Body of pancreas (tissue), 4 donors: ENCODE measurements at regions not wholly inside any gene's neighbourhood (a gene's known extent, or its start where the extent isn't known, plus 50 kb on each side); places are given as distances from the start of the nearest gene placed in this dataset.
"Not testable (repeated sequence)": the region's sequence is repeated elsewhere in the genome, so short reads cannot be mapped to it uniquely, and the experiment has no call there.

ENCODE experiments used
- ATAC-seq: fragments of 150-250 bp; one replicate; pipeline ENCODE4 v1.9.1; 2016
- DNase-seq, 4 donors: peaks; one replicate each; pipeline ENCODE4 v3.0.0-alpha.2; 2019
- H3K27ac ChIP-seq, 4 donors: fragments of 200-600 bp; sonication (generic); 1 replicate in 3 of 4; 2 replicates in 1 of 4; pipeline versions ENCODE4 v1.5.1 to v1.6.1; 2016 to 2019; ENCODE audit warnings: mild to moderate bottlenecking in 1 of 4, mixed read lengths in 1 of 4, moderate library complexity in 1 of 4
- H3K27me3 ChIP-seq, 2 donors: fragments of 200-600 bp; sonication (generic); one replicate each; pipeline ENCODE4 v1.6.0; 2016; ENCODE audit warnings: mild to moderate bottlenecking in 1 of 2
- H3K36me3 ChIP-seq, 2 donors: fragments of 200-600 bp; sonication (generic); replicated peaks in 1 of 2; 2 replicates each; pipeline ENCODE4 v1.5.1; 2016; ENCODE audit warnings: low read depth in 2 of 2; ENCODE audit not compliant: insufficient read depth in 1 of 2
- H3K4me1 ChIP-seq: fragments of 200-600 bp; sonication (generic); one replicate; pipeline ENCODE4 v1.6.0; 2016
- H3K4me3 ChIP-seq, 2 donors: fragments of 200-600 bp; sonication (generic); 1 replicate in 1 of 2; 2 replicates in 1 of 2; pipeline ENCODE4 v1.5.1; 2016 to 2019
- H3K9me3 ChIP-seq, 3 donors: fragments of 200-600 bp; sonication (generic); 1 replicate in 2 of 3; 2 replicates in 1 of 3; pipeline ENCODE4 v1.5.1; 2016
- POLR2A ChIP-seq, 3 donors: fragments of 450-650 bp; IDR thresholded peaks; one replicate each; pipeline ENCODE4 v1.6.1; 2016; ENCODE audit warnings: antibody characterized with exemption in 3 of 3, mild to moderate bottlenecking in 2 of 3
- WGBS, 2 donors: methylation state at CpG; one replicate each; pipeline ENCODE4 v1.1.5; 2017; 5-methylcytosine and 5-hydroxymethylcytosine counted together
- intact Hi-C: fragments of 100-400 bp; cut with DNase I; formaldehyde crosslinking; loops from one replicate; pipeline ENCODE4 v1.15.1; 2023
- TF ChIP-seq, protein P1 (sequence below), 7 experiments: fragments of 450-650 bp in 4 of 7; fragments of 200-600 bp in 3 of 7; sonication (generic) in 3 of 7; IDR thresholded peaks; one replicate each; pipeline ENCODE4 v1.5.1; 2016 to 2019; ENCODE audit warnings: antibody characterized with exemption in 7 of 7

DNA sequence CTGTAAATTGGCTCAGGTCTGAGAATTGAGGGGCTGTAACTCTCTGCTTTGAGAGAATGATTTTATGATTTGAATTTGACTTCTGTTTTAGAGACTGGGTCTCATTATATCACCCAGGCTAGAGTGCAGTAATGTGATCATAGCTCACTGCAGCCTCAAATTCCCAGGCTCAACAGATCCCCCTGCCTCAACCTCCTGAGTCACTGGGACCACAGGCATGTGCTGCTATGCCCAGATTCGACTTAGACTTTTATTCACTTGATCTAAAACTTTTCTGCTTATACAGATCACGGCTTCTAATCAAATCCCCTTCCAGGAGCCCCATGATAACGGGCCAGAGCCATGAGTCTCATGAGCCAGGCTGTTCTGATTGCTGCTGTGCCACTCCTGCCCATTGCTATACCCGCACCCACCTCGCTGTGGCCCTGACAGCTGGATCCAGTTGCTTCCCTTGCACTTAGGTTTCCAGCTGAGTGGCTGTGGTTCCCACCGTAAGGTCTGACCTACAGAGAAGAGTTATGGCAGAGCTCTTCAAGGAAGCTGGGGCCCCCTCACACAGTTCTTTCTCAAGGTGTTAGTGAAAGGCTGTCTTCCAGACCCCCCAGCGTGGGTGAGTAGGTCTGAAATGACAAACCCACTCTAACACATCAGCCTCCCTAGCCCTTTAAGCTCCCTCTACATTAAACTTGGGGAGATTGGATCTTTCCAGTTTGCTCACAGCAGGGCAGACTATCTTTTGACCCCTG lies 251.2 kb upstream of the SGCG start:
- 56 to 64% methylated on average over 7 of the region's 7 CpGs for WGBS, 2 donors
- intact Hi-C loops, result no loop called here

DNA sequence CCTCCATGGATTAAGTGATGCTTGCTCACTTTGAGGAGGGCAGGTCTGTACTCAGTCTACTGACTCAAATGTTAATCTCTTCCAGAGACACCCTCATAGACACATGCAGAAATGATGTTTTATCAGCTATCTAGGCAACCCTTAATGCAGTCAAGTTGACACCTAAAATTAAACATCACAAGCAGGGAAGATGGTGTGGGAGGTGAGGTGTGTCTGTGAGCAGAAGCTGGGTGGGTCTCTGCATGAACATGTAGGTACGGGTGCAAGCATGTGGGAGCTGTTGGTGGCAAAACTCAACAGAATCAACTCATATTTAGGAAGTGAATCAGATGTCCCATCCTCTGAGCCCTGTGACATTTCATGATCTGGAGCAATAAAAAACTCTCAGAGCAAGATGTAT lies 249.2 kb upstream of the SGCG start:
- no peak overlapping the region for H3K27ac ChIP-seq
- WGBS, 2 donors, result 43 to 73% methylated on average over 1 of the region's 1 CpG
- intact Hi-C loops, result no loop called here

More for the DNA sequence above, 251.2 kb upstream of the SGCG start:
- Histone ChIP-seq H3K4me1 (no peaks in the 10 kb centered on the region), H3K36me3 (no peaks in the 10 kb centered on the region), H3K4me3 (no peak overlapping the region), H3K9me3 (no peaks in the 10 kb centered on the region), H3K27me3 (no peaks in the 10 kb centered on the region), H3K27ac (no peak overlapping the region)
- DNase-seq (no peak), ATAC-seq (no peak)
- no peak for TF ChIP-seq POLR2A (IDR thresholded peaks at IDR 0.05)
- TF ChIP-seq, protein P1, sequence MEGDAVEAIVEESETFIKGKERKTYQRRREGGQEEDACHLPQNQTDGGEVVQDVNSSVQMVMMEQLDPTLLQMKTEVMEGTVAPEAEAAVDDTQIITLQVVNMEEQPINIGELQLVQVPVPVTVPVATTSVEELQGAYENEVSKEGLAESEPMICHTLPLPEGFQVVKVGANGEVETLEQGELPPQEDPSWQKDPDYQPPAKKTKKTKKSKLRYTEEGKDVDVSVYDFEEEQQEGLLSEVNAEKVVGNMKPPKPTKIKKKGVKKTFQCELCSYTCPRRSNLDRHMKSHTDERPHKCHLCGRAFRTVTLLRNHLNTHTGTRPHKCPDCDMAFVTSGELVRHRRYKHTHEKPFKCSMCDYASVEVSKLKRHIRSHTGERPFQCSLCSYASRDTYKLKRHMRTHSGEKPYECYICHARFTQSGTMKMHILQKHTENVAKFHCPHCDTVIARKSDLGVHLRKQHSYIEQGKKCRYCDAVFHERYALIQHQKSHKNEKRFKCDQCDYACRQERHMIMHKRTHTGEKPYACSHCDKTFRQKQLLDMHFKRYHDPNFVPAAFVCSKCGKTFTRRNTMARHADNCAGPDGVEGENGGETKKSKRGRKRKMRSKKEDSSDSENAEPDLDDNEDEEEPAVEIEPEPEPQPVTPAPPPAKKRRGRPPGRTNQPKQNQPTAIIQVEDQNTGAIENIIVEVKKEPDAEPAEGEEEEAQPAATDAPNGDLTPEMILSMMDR (IDR thresholded peaks at IDR 0.05), result no peak

DNA sequence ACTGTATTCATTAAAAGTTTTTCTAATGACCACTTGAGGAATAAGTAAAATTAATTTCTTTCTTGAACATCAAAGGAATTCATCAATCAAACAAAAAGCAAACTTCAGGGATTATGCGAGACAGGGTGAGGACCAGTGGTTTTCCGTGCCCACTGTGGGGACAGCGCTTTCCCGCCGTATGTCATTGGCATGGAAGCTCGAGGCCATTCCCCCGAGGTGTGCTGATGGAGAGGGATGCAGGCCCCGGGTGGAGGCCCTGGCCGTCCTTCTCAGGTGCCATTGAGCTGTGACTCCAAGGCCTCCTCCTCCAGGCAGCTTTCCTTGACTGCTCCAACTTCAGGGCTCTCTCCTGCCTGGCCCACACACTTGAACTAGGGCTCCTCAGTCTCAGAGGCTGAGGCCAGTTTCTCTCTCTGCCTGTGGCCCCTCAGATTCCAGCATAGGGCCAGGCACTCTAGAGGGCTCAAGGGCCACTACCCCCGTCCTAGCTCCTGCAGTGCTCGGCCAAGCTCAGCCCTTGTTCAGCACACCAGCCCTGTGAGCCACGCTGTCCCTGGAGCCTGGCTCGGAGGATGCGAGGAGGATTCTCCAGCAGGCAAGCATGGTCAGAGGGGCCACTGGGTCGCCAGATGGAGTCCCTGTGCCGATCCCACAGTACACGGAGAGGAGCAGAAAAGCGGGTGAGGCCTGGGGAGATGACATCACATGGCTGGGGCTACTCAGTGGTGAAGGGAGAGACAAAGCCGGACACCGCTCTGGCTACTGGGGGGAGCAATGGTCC lies 248.0 kb upstream of the SGCG start:
- H3K27me3 ChIP-seq, H3K9me3 ChIP-seq, H3K27ac ChIP-seq, DNase-seq, intact Hi-C loops, H3K4me1 ChIP-seq, H3K4me3 ChIP-seq, ATAC-seq, H3K36me3 ChIP-seq: not testable (repeated sequence)
- 80 to 81% methylated on average over 18 to 20 of the region's 20 CpGs for whole genome bisulfite sequencing, 2 donors

More for the DNA sequence above, 249.2 kb upstream of the SGCG start:
- H3K36me3 ChIP-seq, result no peaks in the 10 kb centered on the region
- DNase-seq (no peak), ATAC-seq (no peak)
- no peak overlapping the region for H3K4me3 ChIP-seq
- H3K27me3 ChIP-seq, result no peaks in the 10 kb centered on the region
- no peaks in the 10 kb centered on the region for H3K4me1 ChIP-seq
- no peaks in the 10 kb centered on the region for H3K9me3 ChIP-seq
- no peak for TF ChIP-seq POLR2A (IDR thresholded peaks at IDR 0.05)
- TF ChIP-seq, protein P1 (IDR thresholded peaks at IDR 0.05), result no peak

DNA sequence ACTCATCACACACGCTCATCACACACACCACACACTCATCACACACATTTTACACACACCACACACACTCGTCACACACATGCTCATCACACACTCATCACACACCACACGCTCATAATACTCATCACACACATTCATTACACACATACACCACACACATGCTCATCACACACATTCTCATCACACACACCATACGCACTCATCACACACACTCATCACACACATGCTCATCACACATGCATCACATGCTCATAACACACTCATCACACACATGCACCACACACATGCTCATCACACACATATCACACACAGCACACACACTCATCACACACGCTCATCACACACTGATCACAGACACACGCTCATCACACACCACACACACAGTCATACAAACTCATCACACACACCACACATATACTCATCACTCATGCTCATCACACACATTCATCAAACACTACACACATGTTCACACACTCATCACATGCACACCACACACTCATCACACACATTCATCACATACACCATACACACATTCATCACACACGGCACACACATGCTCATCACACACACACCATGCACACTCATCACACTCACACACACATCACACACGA lies 247.1 kb upstream of the SGCG start:
- ATAC-seq (no peak), DNase-seq (no peak)
- Histone ChIP-seq H3K4me3 (no peak overlapping the region), H3K9me3 (no peaks in the 10 kb centered on the region), H3K36me3 (no peaks in the 10 kb centered on the region), H3K27me3 (no peaks in the 10 kb centered on the region), H3K27ac (no peak overlapping the region), H3K4me1 (no peaks in the 10 kb centered on the region)
- TF ChIP-seq POLR2A (IDR thresholded peaks at IDR 0.05), result no peak
- TF ChIP-seq, protein P1 (IDR thresholded peaks at IDR 0.05), result no peak
- intact Hi-C loops, result no loop called here
- 78 to 81% methylated on average over 8 of the region's 8 CpGs for WGBS, 2 donors

DNA sequence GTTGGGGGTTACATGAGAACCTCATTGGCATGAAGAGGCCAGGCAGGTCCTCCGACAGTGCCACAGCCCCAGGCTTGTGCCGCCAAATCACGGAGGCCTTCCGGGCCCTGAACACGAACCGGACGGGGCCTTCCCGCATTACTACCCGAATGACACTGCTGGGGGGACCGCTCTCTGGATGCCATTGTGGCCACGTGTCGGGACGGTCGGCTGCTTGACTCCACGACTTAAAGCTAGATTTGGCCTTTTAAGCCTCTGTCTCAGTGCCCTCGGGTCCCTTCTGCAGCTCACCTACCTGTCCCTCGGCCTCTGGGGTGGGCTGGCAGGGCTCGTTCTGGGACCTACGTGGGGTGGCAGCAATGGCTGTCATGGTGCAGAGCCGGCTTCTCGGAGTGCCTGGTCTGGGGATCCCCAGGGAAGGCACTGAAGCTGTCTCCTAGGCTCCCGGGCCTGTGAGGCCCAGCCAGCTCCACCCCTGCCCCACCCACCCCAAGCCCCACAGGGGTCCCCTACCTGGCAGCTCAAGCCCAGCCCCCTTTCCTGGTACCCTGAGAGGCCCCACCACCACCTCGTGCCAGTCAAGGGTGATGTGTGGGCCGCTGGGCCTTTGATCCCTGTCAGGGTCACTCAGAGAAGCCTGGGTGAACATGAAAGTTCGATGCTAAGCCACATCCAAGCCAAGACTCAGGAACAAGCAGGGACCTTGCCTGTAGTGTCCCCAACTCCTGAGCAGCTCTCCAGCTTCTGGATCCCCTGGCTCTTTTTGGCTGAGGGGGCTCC lies 245.8 kb upstream of the SGCG start:
- H3K4me3 ChIP-seq, result no peak overlapping the region
- no peak for TF ChIP-seq POLR2A (IDR thresholded peaks at IDR 0.05)
- TF ChIP-seq, protein P1 (IDR thresholded peaks at IDR 0.05), result no peak
- DNase-seq (no peak), ATAC-seq (no peak)
- intact Hi-C loops, result no loop called here
- no peaks in the 10 kb centered on the region for H3K36me3 ChIP-seq
- H3K9me3 ChIP-seq, result no peaks in the 10 kb centered on the region
- no peaks in the 10 kb centered on the region for H3K27me3 ChIP-seq
- no peaks in the 10 kb centered on the region for H3K4me1 ChIP-seq
- H3K27ac ChIP-seq, result no peak overlapping the region
- WGBS, 2 donors, result 83% methylated on average over 20 to 21 of the region's 25 CpGs
